Spleen (tissue), 11 donors: ENCODE measurements at regions not wholly inside any gene's neighbourhood (a gene's known extent, or its start where the extent isn't known, plus 50 kb on each side); places are given as distances from the start of the nearest gene placed in this dataset.

Experiments used
- DNase-seq: peaks from one replicate; pipeline ENCODE4 v3.0.0-alpha.2; 2020
- H3K27ac ChIP-seq, 8 donors: fragments of 200-600 bp; sonication (generic) in 7 of 8; 1 replicate in 4 of 8; 2 replicates in 4 of 8; pipeline versions ENCODE4 v1.5.0 to v1.8.0; 2016 to 2021; ENCODE audit warnings: inconsistent platforms in 4 of 8, mild to moderate bottlenecking in 4 of 8, moderate library complexity in 1 of 8
- H3K27me3 ChIP-seq, 7 donors: fragments of 200-600 bp; sonication (generic) in 6 of 7; replicated peaks in 1 of 7; 1 replicate in 4 of 7; 2 replicates in 3 of 7; pipeline versions ENCODE4 v1.5.0 to v1.8.0; 2016 to 2021; ENCODE audit warnings: inconsistent platforms in 3 of 7, mild to moderate bottlenecking in 1 of 7
- H3K36me3 ChIP-seq, 6 donors: fragments of 200-600 bp; sonication (generic) in 5 of 6; 1 replicate in 4 of 6; 2 replicates in 2 of 6; pipeline versions ENCODE4 v1.5.0 to v1.8.0; 2016 to 2021; ENCODE audit warnings: inconsistent platforms in 2 of 6
- H3K4me1 ChIP-seq, 6 donors: fragments of 200-600 bp; sonication (generic) in 5 of 6; 1 replicate in 3 of 6; 2 replicates in 3 of 6; pipeline versions ENCODE4 v1.5.0 to v1.8.0; 2016 to 2021; ENCODE audit warnings: inconsistent platforms in 3 of 6
- H3K4me3 ChIP-seq, 8 donors: fragments of 200-600 bp; sonication (generic) in 7 of 8; 1 replicate in 4 of 8; 2 replicates in 4 of 8; pipeline versions ENCODE4 v1.5.0 to v1.8.0; 2016 to 2021; ENCODE audit warnings: inconsistent platforms in 4 of 8, mild to moderate bottlenecking in 4 of 8, moderate library complexity in 2 of 8
- H3K9me3 ChIP-seq, 8 donors: fragments of 200-600 bp; sonication (generic) in 7 of 8; 1 replicate in 4 of 8; 2 replicates in 4 of 8; pipeline versions ENCODE4 v1.5.0 to v1.8.0; 2016 to 2021; ENCODE audit warnings: inconsistent platforms in 4 of 8
- CTCF ChIP-seq, 11 experiments: fragments of 200-600 bp in 7 of 11; fragments of 450-650 bp in 4 of 11; sonication (generic) in 4 of 11; IDR thresholded peaks in 8 of 11; conservative IDR thresholded peaks in 3 of 11; 1 replicate in 7 of 11; 2 replicates in 4 of 11; pipeline versions ENCODE4 v1.4.0 to v1.8.0; 2016 to 2021; ENCODE audit warnings: antibody characterized with exemption in 11 of 11, inconsistent platforms in 4 of 11, mild to moderate bottlenecking in 1 of 11
- POLR2A ChIP-seq, 3 donors: fragments of 450-650 bp; IDR thresholded peaks; one replicate each; pipeline ENCODE4 v1.5.1; 2017; ENCODE audit warnings: antibody characterized with exemption in 3 of 3, mild to moderate bottlenecking in 1 of 3
- POLR2AphosphoS5 ChIP-seq, 3 donors: sonication (generic); formaldehyde crosslinking; IDR thresholded peaks; one replicate each; pipeline ENCODE4 v1.5.1; 2017; ENCODE audit warnings: antibody characterized with exemption in 3 of 3
- WGBS, 5 donors: extraction: QIAGEN DNeasy Blood & Tissue Kit in 3 of 5; methylation state at CpG; one replicate each; pipeline versions ENCODE4 v1.1.5 to v1.1.7; 2013 to 2018; 5-methylcytosine and 5-hydroxymethylcytosine counted together
- intact Hi-C: fragments of 100-400 bp; cut with DNase I; formaldehyde crosslinking; loops from one replicate; pipeline ENCODE4 v1.15.0; 2023; ENCODE audit warnings: low total_unique reads
- donor health status: healthy with polysubstance abuse.
- donor health status: DM: no; HTN: no; CAD: no; lungs with moderate emphysema.
- donor health status: DM: no; HTN: no; CAD: no.
- donor health status: Bipolar disorder and iron deficiency.
- donor health status: healthy.
- donor health status: DM: no; HTN: no; CAD: no.
- donor health status: DM: yes; HTN: yes; CAD: no.

- WGBS, 5 donors = 45 to 72% (median 67%) methylated on average over 12 to 13 of the region's 13 CpGs
- Histone ChIP-seq H3K36me3 (no peaks in the 10 kb centered on the region), H3K27me3 (peaks cover 0 to 4% (median 0%) of the 10 kb centered on the region in 7 donors), H3K4me1 (no peaks in the 10 kb centered on the region), H3K27ac (no peak overlapping the region), H3K9me3 (no peaks in the 10 kb centered on the region), H3K4me3 (no peak overlapping the region)
- TF ChIP-seq POLR2A (IDR thresholded peaks at IDR 0.05) (no peak), POLR2AphosphoS5 (IDR thresholded peaks at IDR 0.05) (no peak), CTCF (IDR thresholded peaks at IDR 0.05 in 8 of 11, conservative IDR thresholded peaks at IDR 0.05 in 3 of 11) (peak in 1 of 11 experiments; percentile 11)
- no peak for DNase-seq
- intact Hi-C loops = no loop called here
Observed at GRCh38 chr17:77266891-77267341, 126.1 kb downstream of the SEC14L1 start.

GRCh38 chr17:77269696-77270681 is 129.2 kb downstream of the SEC14L1 start:
- WGBS, 5 donors = 83 to 92% (median 89%) methylated on average over 18 of the region's 18 CpGs
- intact Hi-C loops = no loop called here
- Histone ChIP-seq H3K4me1 (peaks cover 0 to 9% (median 0%) of the 10 kb centered on the region in 6 donors), H3K36me3 (no peaks in the 10 kb centered on the region), H3K4me3 (no peak overlapping the region), H3K27ac (no peak overlapping the region), H3K27me3 (peaks cover 0 to 4% (median 0%) of the 10 kb centered on the region in 7 donors), H3K9me3 (no peaks in the 10 kb centered on the region)
- TF ChIP-seq POLR2AphosphoS5 (IDR thresholded peaks at IDR 0.05) (no peak), POLR2A (IDR thresholded peaks at IDR 0.05) (no peak), CTCF (IDR thresholded peaks at IDR 0.05 in 8 of 11, conservative IDR thresholded peaks at IDR 0.05 in 3 of 11) (no peak)
- no peak for DNase-seq

GRCh38 chr17:77271411-77271810 is 130.6 kb downstream of the SEC14L1 start:
- no peak overlapping the region for H3K4me3 ChIP-seq
- WGBS, 5 donors = 87 to 97% (median 91%) methylated on average over 7 to 8 of the region's 8 CpGs
- intact Hi-C loops = no loop called here

More at GRCh38 chr17:77271411-77271810, 130.6 kb downstream of the SEC14L1 start:
- Histone ChIP-seq H3K36me3 (no peaks in the 10 kb centered on the region), H3K27ac (no peak overlapping the region), H3K9me3 (no peaks in the 10 kb centered on the region), H3K4me1 (peaks cover 0 to 9% (median 0%) of the 10 kb centered on the region in 6 donors), H3K27me3 (no peaks in the 10 kb centered on the region)
- no peak for TF ChIP-seq POLR2A (IDR thresholded peaks at IDR 0.05)
- no peak for TF ChIP-seq POLR2AphosphoS5 (IDR thresholded peaks at IDR 0.05)
- TF ChIP-seq CTCF (IDR thresholded peaks at IDR 0.05 in 8 of 11, conservative IDR thresholded peaks at IDR 0.05 in 3 of 11) = no peak
- DNase-seq = no peak
